ENCODE measurements at regions not wholly inside any gene's neighbourhood (a gene's known extent, or its start where the extent isn't known, plus 50 kb on each side); places are given as distances from the start of the nearest gene placed in this dataset.

DNA sequence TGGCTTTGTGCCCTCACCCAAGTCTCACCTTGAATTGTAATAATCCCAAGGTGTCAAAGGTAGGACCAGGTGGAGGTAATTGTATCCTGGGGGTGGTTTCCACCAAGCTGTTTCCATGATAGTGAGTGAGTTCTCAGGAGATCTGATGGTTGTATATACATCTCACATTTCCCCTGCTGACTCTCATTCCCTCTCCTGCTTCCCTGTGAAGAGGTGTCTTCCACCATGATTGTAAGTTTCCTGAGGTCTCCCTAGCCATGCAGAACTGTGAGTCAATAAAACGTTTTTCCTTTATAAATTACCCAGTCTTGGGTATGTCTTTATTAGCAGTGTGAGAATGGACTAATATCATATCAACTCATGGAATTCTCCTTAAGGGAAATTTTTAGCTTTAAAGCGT, 302.6 kb downstream of the LIG4 start:
- no peak overlapping the region for H3K4me3 ChIP-seq (replicated peaks; ENCODE audit: low read depth, low read length)
- DNase-seq (ENCODE audit: extremely low read depth, low read depth), result no peak
- TF ChIP-seq, protein P1, sequence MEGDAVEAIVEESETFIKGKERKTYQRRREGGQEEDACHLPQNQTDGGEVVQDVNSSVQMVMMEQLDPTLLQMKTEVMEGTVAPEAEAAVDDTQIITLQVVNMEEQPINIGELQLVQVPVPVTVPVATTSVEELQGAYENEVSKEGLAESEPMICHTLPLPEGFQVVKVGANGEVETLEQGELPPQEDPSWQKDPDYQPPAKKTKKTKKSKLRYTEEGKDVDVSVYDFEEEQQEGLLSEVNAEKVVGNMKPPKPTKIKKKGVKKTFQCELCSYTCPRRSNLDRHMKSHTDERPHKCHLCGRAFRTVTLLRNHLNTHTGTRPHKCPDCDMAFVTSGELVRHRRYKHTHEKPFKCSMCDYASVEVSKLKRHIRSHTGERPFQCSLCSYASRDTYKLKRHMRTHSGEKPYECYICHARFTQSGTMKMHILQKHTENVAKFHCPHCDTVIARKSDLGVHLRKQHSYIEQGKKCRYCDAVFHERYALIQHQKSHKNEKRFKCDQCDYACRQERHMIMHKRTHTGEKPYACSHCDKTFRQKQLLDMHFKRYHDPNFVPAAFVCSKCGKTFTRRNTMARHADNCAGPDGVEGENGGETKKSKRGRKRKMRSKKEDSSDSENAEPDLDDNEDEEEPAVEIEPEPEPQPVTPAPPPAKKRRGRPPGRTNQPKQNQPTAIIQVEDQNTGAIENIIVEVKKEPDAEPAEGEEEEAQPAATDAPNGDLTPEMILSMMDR (IDR thresholded peaks at IDR 0.05; ENCODE audit: low read depth, low read length, missing control alignments), result no peak

DNA sequence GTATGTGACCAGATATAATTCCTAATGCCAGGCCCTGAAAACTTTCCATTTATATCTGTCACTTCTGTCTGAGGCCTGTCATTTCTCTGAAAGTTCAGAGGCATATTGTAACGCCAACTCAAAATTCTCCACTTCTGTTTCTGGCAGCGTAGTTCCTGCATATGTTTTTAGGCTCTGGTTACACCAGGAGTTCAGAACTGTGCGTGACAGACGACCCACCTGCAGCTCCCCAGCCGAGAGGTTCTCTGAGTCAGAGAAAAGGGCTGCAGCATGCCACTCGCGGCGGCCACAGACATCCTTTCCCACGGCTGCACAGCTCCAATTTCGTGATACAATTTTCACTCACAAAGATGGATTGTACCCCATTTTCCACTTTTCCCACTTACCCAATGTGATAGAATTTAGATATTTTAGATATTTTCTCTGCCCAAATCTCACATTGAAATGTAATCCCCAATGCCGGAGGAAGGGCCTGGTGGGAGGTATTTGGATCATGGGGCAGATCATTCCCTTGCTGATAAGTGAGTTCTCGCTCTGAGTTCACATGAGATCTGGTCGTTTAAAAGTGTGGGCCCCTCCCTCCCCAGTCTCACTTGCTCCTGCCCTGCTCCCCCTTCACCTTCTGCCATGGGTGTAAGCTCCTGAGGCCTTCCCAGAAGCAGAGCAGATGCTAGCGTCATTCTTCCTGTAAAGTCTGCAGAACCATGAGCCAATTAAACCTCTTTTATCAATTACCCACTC, 308.1 kb downstream of the LIG4 start:
- H3K4me3 ChIP-seq (replicated peaks; ENCODE audit: low read depth, low read length), result no peak overlapping the region
- TF ChIP-seq, protein P1 (IDR thresholded peaks at IDR 0.05; ENCODE audit: low read depth, low read length, missing control alignments), result no peak
- no peak for DNase-seq (ENCODE audit: extremely low read depth, low read depth)

DNA sequence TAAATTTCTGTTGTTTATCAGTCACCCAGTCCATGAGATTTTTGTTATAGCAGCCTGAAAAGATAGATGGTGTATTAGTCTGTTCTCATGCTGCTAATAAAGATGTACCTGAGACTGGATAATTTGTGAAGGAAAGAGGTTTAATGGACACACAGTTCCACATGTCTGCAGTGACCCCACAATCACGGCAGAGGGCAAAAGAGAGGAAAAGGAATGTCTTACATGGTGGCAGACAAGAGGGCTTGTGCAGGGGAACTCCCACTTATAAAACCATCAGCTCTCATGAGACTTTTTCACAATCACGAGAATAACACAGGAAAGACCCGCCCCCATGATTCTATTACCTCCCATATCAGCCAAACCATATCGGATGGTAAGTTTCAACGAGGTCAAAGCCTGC, 309.2 kb downstream of the LIG4 start:
- no peak for DNase-seq (ENCODE audit: extremely low read depth, low read depth)
- TF ChIP-seq, protein P1 (IDR thresholded peaks at IDR 0.05; ENCODE audit: low read depth, low read length, missing control alignments), result no peak
- H3K4me3 ChIP-seq (replicated peaks; ENCODE audit: low read depth, low read length), result no peak overlapping the region

DNA sequence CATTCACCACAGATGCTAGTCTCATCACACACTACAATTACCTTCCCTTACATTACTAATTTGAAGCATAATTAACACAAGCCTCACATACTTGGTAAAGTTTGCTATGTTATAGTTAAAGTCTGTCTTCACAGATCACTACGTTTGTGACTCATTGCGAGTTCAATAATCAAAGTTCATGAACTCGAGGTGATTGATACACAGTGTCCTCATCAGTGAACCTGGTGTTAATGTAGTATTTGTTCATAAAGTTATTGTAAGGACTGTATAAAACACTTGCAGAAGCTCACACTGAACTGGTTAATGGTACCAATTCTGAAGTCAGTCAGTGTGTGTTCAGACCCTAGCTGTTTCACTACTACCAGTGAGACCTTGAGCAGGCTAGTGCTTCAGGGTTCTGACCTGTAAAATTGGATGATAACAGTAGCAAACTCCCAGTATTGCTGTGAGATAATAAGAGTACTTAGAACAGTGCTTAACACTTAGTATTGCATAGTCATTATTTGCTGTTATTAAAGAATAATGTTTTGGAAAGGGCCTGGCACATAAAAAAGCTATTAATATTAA, 313.3 kb downstream of the LIG4 start:
- no peak for DNase-seq (ENCODE audit: extremely low read depth, low read depth)
- TF ChIP-seq, protein P1 (IDR thresholded peaks at IDR 0.05; ENCODE audit: low read depth, low read length, missing control alignments), result no peak
- no peak overlapping the region for H3K4me3 ChIP-seq (replicated peaks; ENCODE audit: low read depth, low read length)

DNA sequence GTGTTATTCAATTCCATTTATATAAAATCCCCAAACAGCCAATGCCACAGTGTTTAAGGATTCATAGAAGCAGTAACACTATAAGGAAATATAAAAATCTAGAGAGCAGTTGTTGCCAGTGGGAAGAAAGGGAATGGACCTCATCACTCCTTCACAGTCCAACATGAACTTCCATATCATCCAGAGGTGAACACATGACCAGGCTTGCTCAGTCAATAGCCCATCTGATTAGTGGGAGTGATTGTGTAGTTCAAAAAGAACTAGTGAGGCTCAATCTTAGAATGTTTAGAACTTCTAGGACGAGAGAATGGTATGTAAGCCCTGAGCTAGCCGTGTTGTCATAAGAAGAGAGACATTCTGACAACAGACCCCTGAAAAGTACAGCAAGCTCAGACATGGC, 314.1 kb downstream of the LIG4 start:
- H3K4me3 ChIP-seq (replicated peaks; ENCODE audit: low read depth, low read length), result no peak overlapping the region
- TF ChIP-seq, protein P1 (IDR thresholded peaks at IDR 0.05; ENCODE audit: low read depth, low read length, missing control alignments), result no peak
- no peak for DNase-seq (ENCODE audit: extremely low read depth, low read depth)

DNA sequence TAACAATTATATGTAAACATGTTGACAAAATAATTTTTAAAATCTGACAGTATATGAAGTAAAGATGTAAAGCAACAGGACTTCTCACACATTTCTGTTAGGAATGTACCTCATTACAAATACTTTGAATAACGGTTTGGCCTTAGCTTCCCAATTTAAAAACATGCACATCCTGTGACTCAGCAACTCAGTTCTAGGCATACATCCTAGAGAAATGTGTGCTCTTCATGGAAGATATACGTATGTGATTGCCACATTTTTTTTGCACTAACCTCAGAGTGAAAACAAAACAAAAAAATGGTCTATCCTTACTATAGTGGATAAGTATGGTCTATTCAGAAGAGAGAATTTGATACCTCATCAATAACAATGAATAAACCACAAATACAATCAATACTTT, 314.6 kb downstream of the LIG4 start:
- DNase-seq (ENCODE audit: extremely low read depth, low read depth), result no peak
- no peak overlapping the region for H3K4me3 ChIP-seq (replicated peaks; ENCODE audit: low read depth, low read length)
- TF ChIP-seq, protein P1 (IDR thresholded peaks at IDR 0.05; ENCODE audit: low read depth, low read length, missing control alignments), result no peak
